Endodermal cell (in vitro differentiated cells): ENCODE measurements at regions not wholly inside any gene's neighbourhood (a gene's known extent, or its start where the extent isn't known, plus 50 kb on each side); places are given as distances from the start of the nearest gene placed in this dataset.

Source experiments
- DNase-seq: peaks from one replicate; pipeline ENCODE4 v3.0.0-alpha.2; 2017
- H3K27ac ChIP-seq: 2 replicates; pipeline ENCODE4 v1.5.1; 2013; ENCODE audit warnings: mild to moderate bottlenecking, low read depth, low read length, moderate library complexity
- H3K27me3 ChIP-seq: 2 replicates; pipeline ENCODE4 v1.6.1; 2013; ENCODE audit warnings: mild to moderate bottlenecking, low read length, moderate library complexity; ENCODE audit not compliant: insufficient read depth, control insufficient read depth, poor library complexity, severe bottlenecking
- H3K36me3 ChIP-seq: 2 replicates; pipeline ENCODE4 v1.7.0; 2013; ENCODE audit warnings: mild to moderate bottlenecking, low read length, moderate library complexity; ENCODE audit not compliant: control insufficient read depth, insufficient read depth
- H3K4me1 ChIP-seq: one replicate; pipeline ENCODE4 v1.7.0; 2013; ENCODE audit warnings: low read length; ENCODE audit not compliant: control insufficient read depth, insufficient read depth
- H3K4me3 ChIP-seq: 2 replicates; pipeline ENCODE4 v1.5.1; 2013; ENCODE audit warnings: mild to moderate bottlenecking, low read length, moderate library complexity
- H3K9ac ChIP-seq: 2 replicates; pipeline ENCODE4 v1.6.1; 2013; ENCODE audit warnings: mild to moderate bottlenecking, low read length, moderate library complexity; ENCODE audit not compliant: poor library complexity, severe bottlenecking; ENCODE audit errors: extremely low read depth
- H3K9me3 ChIP-seq: 2 replicates; pipeline ENCODE4 v1.6.1; 2013; ENCODE audit warnings: mild to moderate bottlenecking, low read length, moderate library complexity; ENCODE audit not compliant: control insufficient read depth
- H3K27ac Mint-ChIP-seq: 2 replicates; pipeline ENCODE4 v1.8.0; 2020; ENCODE audit warnings: mixed read lengths
- H3K27me3 Mint-ChIP-seq: 2 replicates; pipeline ENCODE4 v1.8.0; 2021; ENCODE audit warnings: mild to moderate bottlenecking, mixed read lengths; ENCODE audit not compliant: insufficient read depth
- H3K36me3 Mint-ChIP-seq: 2 replicates; pipeline ENCODE4 v1.8.0; 2020; ENCODE audit warnings: low read depth, mixed read lengths
- H3K4me1 Mint-ChIP-seq: 2 replicates; pipeline ENCODE4 v1.8.0; 2020; ENCODE audit warnings: mixed read lengths
- H3K4me3 Mint-ChIP-seq: 2 replicates; pipeline ENCODE4 v1.8.0; 2020; ENCODE audit warnings: mild to moderate bottlenecking, moderate library complexity, mixed read lengths
- H3K9me3 Mint-ChIP-seq: 2 replicates; pipeline ENCODE4 v1.8.0; 2020; ENCODE audit warnings: mild to moderate bottlenecking, mixed read lengths
- CTCF ChIP-seq: fragments of 200-600 bp; sonication (generic); conservative IDR thresholded peaks from 2 replicates; pipeline ENCODE4 v1.5.0; 2021; ENCODE audit warnings: antibody characterized with exemption, mild to moderate bottlenecking
- WGBS, 2 experiments: methylation state at CpG; one replicate each; pipeline versions ENCODE4 v1.1.5 to v1.1.7; 2013; ENCODE audit warnings: missing lambda C conversion rate in 2 of 2, mixed read lengths in 1 of 2; ENCODE audit not compliant: insufficient coverage in 1 of 2, insufficient read length in 1 of 2; 5-methylcytosine and 5-hydroxymethylcytosine counted together

- Histone ChIP-seq H3K4me3 (no peak overlapping the region), H3K4me1 (no peaks in the 10 kb centered on the region), H3K9ac (no peak overlapping the region), H3K27ac (no peak overlapping the region), H3K36me3 (no peaks in the 10 kb centered on the region), H3K9me3 (no peaks in the 10 kb centered on the region), H3K27me3 (no peaks in the 10 kb centered on the region)
- DNase-seq, result no peak
- Mint-ChIP-seq H3K27ac (no peak overlapping the region), H3K36me3 (no peaks in the 10 kb centered on the region), H3K4me3 (no peak overlapping the region), H3K27me3 (no peaks in the 10 kb centered on the region), H3K9me3 (peaks cover 5% of the 10 kb centered on the region), H3K4me1 (peaks cover 3% of the 10 kb centered on the region)
- TF ChIP-seq CTCF, result no peak
- 75 to 92% methylated on average over 2 of the region's 2 CpGs for WGBS, 2 experiments
These were observed 53.5 kb upstream of the PDE5A start for GRCh38 chr4:119682099-119682498.

GRCh38 chr4:119679251-119679650, 50.6 kb upstream of the PDE5A start:
- Mint-ChIP-seq H3K9me3 (no peaks in the 10 kb centered on the region), H3K27me3 (no peaks in the 10 kb centered on the region)
- TF ChIP-seq CTCF, result no peak

GRCh38 chr4:119678761-119679160, 50.2 kb upstream of the PDE5A start:
- Histone ChIP-seq H3K27me3 (no peaks in the 10 kb centered on the region), H3K4me3 (no peak overlapping the region), H3K9me3 (no peaks in the 10 kb centered on the region), H3K4me1 (no peaks in the 10 kb centered on the region), H3K36me3 (no peaks in the 10 kb centered on the region), H3K27ac (no peak overlapping the region), H3K9ac (no peak overlapping the region)
- Mint-ChIP-seq H3K9me3 (no peaks in the 10 kb centered on the region), H3K27me3 (no peaks in the 10 kb centered on the region), H3K36me3 (no peaks in the 10 kb centered on the region), H3K4me3 (no peak overlapping the region), H3K27ac (no peak overlapping the region), H3K4me1 (no peaks in the 10 kb centered on the region)
- 95 to 100% methylated on average over 1 of the region's 1 CpG for WGBS, 2 experiments
- no peak for TF ChIP-seq CTCF
- DNase-seq, result no peak

More at GRCh38 chr4:119679251-119679650, 50.6 kb upstream of the PDE5A start:
- no peak overlapping the region for H3K27ac ChIP-seq
- no peaks in the 10 kb centered on the region for H3K9me3 ChIP-seq
- Mint-ChIP-seq H3K36me3 (no peaks in the 10 kb centered on the region), H3K27ac (no peak overlapping the region), H3K4me1 (no peaks in the 10 kb centered on the region), H3K4me3 (no peak overlapping the region)
- 50 to 54% methylated on average over 2 to 3 of the region's 3 CpGs for WGBS, 2 experiments
- H3K4me1 ChIP-seq, result no peaks in the 10 kb centered on the region
- DNase-seq, result no peak
- no peaks in the 10 kb centered on the region for H3K36me3 ChIP-seq
- no peak overlapping the region for H3K9ac ChIP-seq
- H3K27me3 ChIP-seq, result no peaks in the 10 kb centered on the region
- no peak overlapping the region for H3K4me3 ChIP-seq
